ENCODE measurements at regions not wholly inside any gene's neighbourhood (a gene's known extent, or its start where the extent isn't known, plus 50 kb on each side); places are given as distances from the start of the nearest gene placed in this dataset.

- POLR2A ChIA-PET, result no interaction called here
- no peaks in the 10 kb centered on the region for H3K9me3 ChIP-seq (ENCODE audit: control insufficient read depth, insufficient read depth, low read depth, low read length)
- H3K4me1 ChIP-seq (ENCODE audit: control insufficient read depth, insufficient read depth, low read length), result no peaks in the 10 kb centered on the region
- intact Hi-C loops (cut with micrococcal nuclease; ENCODE audit: unreplicated experiment), result no loop called here
- DNase-seq (ENCODE audit: low read depth, low spot score) (no peak), ATAC-seq (no peak)
- no peak overlapping the region for H3K4me3 ChIP-seq (ENCODE audit: low read depth in 2 of 2, low read length in 2 of 2)
- BruUV-seq (replicated peaks), result no TSS peak
- CTCF ChIA-PET, result no interaction called here
- H3K27ac ChIP-seq (ENCODE audit: low read length), result no peak overlapping the region
- TF ChIP-seq REST (IDR thresholded peaks at IDR 0.05; ENCODE audit: insufficient read depth in 1 of 2, low read depth in 2 of 2, low read length in 1 of 2) (no peak), POLR2AphosphoS5 (IDR thresholded peaks at IDR 0.05; ENCODE audit: low read depth, low read length) (no peak), SIN3A (IDR thresholded peaks at IDR 0.05; ENCODE audit: borderline replicate concordance, insufficient read depth, low read depth, low read length) (no peak), CTCF (IDR thresholded peaks at IDR 0.05) (no peak)
- H3K27me3 ChIP-seq (ENCODE audit: control insufficient read depth, insufficient read depth, low read length), result no peaks in the 10 kb centered on the region
- H3K36me3 ChIP-seq (ENCODE audit: control insufficient read depth, insufficient read depth, low read length), result no peaks in the 10 kb centered on the region
- in situ Hi-C loops (cut with HindIII; ENCODE audit: low pct_unique_long_range_greater_than_20kb, low sequenced_read_pairs), result no loop called here
Measured at GRCh38 chr11:92163879-92164278, 60.7 kb upstream of the FAT3 start.

- H3K27ac ChIP-seq (ENCODE audit: low read length), result no peak overlapping the region
- H3K36me3 ChIP-seq (ENCODE audit: control insufficient read depth, insufficient read depth, low read length), result no peaks in the 10 kb centered on the region
- no peaks in the 10 kb centered on the region for H3K4me1 ChIP-seq (ENCODE audit: control insufficient read depth, insufficient read depth, low read length)
- ATAC-seq, result no peak
- intact Hi-C loops (cut with micrococcal nuclease; ENCODE audit: unreplicated experiment), result no loop called here
- ChIA-PET CTCF (no interaction called here), POLR2A (no interaction called here)
- TF ChIP-seq TCF7L2 (IDR thresholded peaks at IDR 0.05; ENCODE audit: low read depth, low read length) (no peak), POLR2AphosphoS5 (IDR thresholded peaks at IDR 0.05; ENCODE audit: low read depth, low read length) (no peak), REST (IDR thresholded peaks at IDR 0.05; ENCODE audit: insufficient read depth in 1 of 2, low read depth in 2 of 2, low read length in 1 of 2) (no peak)
- H3K4me3 ChIP-seq (ENCODE audit: low read depth in 2 of 2, low read length in 2 of 2), result no peak overlapping the region
- DNase-seq (ENCODE audit: low read depth, low spot score), result no peak
- BruUV-seq (replicated peaks), result no TSS peak
- no peaks in the 10 kb centered on the region for H3K27me3 ChIP-seq (ENCODE audit: control insufficient read depth, insufficient read depth, low read length)
- H3K9me3 ChIP-seq (ENCODE audit: control insufficient read depth, insufficient read depth, low read depth, low read length), result no peaks in the 10 kb centered on the region
- in situ Hi-C loops (cut with HindIII; ENCODE audit: low pct_unique_long_range_greater_than_20kb, low sequenced_read_pairs), result no loop called here
Measured at GRCh38 chr11:92162776-92163175, 61.8 kb upstream of the FAT3 start.
